ENCODE measurements at regions not wholly inside any gene's neighbourhood (a gene's known extent, or its start where the extent isn't known, plus 50 kb on each side); places are given as distances from the start of the nearest gene placed in this dataset.

DNA sequence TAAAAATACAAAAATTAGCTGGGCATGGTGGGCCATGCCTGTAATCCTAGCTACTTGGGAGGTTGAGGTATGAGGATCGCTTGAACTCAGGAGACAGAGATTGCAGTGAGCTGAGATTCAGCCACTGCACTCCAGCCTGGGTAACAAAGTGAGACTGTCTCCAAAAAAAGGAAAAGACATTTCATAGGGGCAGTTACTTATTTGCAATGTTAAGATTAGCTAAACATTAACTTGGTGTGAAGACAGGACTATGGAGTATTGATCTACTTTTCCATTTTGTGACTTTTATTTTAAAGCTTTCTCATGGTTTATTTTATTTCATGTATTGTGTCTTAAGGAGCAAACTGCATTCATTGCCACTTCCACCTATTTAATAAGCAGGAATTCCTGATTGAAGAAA lies 153.0 kb downstream of the UTRN start:
- TF ChIP-seq, protein P1, sequence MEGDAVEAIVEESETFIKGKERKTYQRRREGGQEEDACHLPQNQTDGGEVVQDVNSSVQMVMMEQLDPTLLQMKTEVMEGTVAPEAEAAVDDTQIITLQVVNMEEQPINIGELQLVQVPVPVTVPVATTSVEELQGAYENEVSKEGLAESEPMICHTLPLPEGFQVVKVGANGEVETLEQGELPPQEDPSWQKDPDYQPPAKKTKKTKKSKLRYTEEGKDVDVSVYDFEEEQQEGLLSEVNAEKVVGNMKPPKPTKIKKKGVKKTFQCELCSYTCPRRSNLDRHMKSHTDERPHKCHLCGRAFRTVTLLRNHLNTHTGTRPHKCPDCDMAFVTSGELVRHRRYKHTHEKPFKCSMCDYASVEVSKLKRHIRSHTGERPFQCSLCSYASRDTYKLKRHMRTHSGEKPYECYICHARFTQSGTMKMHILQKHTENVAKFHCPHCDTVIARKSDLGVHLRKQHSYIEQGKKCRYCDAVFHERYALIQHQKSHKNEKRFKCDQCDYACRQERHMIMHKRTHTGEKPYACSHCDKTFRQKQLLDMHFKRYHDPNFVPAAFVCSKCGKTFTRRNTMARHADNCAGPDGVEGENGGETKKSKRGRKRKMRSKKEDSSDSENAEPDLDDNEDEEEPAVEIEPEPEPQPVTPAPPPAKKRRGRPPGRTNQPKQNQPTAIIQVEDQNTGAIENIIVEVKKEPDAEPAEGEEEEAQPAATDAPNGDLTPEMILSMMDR (IDR thresholded peaks at IDR 0.05), result no peak
- no peak for TF ChIP-seq POLR2AphosphoS5 (IDR thresholded peaks at IDR 0.05; ENCODE audit: low read depth, low read length)
- TF ChIP-seq, protein P2, sequence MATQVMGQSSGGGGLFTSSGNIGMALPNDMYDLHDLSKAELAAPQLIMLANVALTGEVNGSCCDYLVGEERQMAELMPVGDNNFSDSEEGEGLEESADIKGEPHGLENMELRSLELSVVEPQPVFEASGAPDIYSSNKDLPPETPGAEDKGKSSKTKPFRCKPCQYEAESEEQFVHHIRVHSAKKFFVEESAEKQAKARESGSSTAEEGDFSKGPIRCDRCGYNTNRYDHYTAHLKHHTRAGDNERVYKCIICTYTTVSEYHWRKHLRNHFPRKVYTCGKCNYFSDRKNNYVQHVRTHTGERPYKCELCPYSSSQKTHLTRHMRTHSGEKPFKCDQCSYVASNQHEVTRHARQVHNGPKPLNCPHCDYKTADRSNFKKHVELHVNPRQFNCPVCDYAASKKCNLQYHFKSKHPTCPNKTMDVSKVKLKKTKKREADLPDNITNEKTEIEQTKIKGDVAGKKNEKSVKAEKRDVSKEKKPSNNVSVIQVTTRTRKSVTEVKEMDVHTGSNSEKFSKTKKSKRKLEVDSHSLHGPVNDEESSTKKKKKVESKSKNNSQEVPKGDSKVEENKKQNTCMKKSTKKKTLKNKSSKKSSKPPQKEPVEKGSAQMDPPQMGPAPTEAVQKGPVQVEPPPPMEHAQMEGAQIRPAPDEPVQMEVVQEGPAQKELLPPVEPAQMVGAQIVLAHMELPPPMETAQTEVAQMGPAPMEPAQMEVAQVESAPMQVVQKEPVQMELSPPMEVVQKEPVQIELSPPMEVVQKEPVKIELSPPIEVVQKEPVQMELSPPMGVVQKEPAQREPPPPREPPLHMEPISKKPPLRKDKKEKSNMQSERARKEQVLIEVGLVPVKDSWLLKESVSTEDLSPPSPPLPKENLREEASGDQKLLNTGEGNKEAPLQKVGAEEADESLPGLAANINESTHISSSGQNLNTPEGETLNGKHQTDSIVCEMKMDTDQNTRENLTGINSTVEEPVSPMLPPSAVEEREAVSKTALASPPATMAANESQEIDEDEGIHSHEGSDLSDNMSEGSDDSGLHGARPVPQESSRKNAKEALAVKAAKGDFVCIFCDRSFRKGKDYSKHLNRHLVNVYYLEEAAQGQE (IDR thresholded peaks at IDR 0.05; ENCODE audit: insufficient read depth in 1 of 2, low read depth in 2 of 2, low read length in 1 of 2), result no peak
- no peak for TF ChIP-seq SIN3A (IDR thresholded peaks at IDR 0.05; ENCODE audit: borderline replicate concordance, insufficient read depth, low read depth, low read length)
- no peak for TF ChIP-seq TCF7L2 (IDR thresholded peaks at IDR 0.05; ENCODE audit: low read depth, low read length)
